T-helper 2 cell (primary cell): ENCODE measurements at regions not wholly inside any gene's neighbourhood (a gene's known extent, or its start where the extent isn't known, plus 50 kb on each side); places are given as distances from the start of the nearest gene placed in this dataset.

Source experiments
- DNase-seq, 5 experiments: peaks; one replicate each; pipeline versions ENCODE4 v3.0.0 to v3.0.0-alpha.2; 2012 to 2022

DNA sequence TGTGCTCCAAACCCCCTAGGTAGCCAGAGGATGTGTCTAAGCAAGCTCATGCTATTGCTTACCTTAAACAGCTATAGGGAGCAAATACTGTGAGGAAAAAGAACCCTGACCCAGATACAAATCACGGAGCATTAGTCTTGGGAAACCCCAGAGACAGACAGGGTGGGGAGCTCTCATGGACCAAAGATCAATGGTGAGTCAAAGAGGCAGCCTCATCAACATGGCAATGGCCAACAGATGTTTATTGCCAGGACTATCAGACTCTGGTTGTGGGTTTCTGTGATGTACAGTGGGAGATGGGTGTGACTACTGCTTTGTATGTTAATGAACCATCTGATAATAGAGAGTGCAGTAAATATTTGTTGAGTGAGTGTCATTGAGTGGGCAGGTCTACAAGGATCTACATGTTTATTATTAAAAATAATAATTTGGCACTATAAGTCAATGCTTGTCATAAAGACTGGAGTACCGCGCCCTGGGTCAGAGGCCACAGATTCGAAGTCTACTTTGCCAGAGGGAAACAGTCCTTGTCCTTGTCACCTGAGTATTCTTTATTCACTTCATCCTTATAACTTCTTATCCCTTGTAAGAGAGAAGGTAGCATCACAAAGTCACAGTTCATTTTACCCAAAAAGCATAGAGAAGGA, 56.5 kb upstream of the RAI14 start:
- DNase-seq: no peak

DNA sequence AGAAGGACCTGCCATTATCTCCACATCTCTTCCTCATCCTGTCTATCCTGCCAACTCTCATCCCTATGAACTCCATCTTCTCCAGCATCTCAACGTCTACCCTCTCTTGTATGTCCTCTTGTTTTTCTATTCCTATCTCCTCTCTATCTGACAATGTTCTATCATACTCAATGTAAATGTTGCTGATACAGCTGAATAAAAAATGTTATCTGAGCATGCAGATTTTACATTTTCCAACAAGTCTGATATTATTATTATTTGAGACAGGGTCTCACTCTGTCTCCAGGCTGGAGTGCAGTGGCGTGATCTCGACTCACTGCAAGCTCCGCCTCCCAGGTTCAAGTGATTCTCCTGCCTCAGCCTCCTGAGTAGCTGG, 56.0 kb upstream of the RAI14 start:
- DNase-seq: no peak

DNA sequence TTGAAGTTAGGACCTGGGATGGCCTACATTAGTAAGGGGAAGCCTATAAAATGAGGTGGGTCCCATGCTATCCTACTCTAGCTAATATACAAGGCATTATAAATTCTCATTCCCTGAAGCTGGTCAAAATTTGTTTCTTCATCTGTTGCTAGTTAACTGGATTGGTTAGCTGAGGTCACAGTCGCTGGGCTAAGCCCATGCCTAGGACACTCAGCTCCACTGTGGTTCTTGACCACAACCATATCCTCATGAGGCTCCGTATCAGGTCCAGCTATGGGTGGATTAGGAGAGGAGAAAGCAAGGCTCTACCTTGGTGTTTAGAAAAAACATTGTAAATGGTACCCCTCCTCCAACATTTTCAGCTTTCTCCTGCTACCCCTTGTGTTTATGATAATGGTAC, 52.8 kb upstream of the RAI14 start:
- DNase-seq: no peak

DNA sequence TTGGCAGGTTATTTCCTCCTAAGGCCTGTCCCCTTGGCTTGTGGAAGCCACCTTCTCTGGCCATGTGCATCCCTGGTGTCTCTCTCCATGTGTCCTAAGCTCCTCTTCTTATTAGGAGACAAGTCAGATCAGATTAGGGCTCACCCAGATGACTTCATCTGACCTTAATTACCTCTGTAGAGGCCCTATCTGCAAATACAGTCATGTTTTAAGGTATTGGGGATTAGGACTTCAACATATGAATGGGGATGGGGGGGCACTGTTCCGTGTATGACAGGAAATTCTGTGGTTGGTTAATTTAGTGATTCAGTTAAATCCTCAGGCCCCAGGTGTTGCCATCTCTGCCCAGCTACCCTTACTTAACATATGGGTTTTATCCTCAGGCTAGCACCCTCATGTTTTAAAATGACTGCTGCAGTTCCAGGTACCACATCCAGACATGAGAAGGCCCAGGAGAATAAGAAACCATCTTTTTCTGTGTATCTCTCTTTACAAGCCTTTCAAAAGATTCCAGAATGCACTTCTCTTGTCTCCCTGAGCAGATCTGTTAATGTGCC, 51.9 kb upstream of the RAI14 start:
- DNase-seq: no peak

DNA sequence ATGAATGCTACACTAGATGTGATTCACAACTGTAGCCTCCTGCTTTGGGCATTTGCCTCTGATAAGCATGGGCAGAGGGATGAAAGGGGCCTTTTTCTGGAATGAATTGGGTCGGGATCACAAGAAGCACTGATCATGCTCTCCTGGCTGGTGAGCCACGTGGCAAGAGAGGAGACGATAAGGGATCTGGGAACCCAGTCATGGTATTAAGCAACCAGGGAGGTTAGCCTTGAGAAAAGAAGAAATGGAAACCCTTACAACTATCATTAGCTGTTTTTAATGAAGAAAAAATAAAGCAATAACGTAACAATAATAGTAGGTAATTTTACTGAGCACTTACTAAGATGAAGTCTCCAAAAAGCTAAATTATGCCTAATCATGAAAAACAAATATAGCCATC, 50.0 kb upstream of the RAI14 start:
- DNase-seq: no peak
